OCI-LY7 (cell line): ENCODE measurements at regions not wholly inside any gene's neighbourhood (a gene's known extent, or its start where the extent isn't known, plus 50 kb on each side); places are given as distances from the start of the nearest gene placed in this dataset.

Experiments used
- BruUV-seq: library from RNA; stranded (reverse); fragments of 400-500 nt; replicated peaks from 2 replicates; lab custom pipeline; 2021; lab: Mats Ljungman, UMichigan
- CTCF ChIA-PET: fragments of 300-600 bp; sonication (Branson Sonifier 250); formaldehyde crosslinking; loops from one replicate; lab custom pipeline; 2022; ENCODE audit warnings: antibody characterized with exemption; ENCODE audit not compliant: unreplicated experiment; lab: Charles Lee
- POLR2A ChIA-PET: fragments of 300-600 bp; sonication (Branson Sonifier 250); formaldehyde crosslinking; loops from one replicate; lab custom pipeline; 2022; ENCODE audit warnings: antibody characterized with exemption; lab: Charles Lee
- DNase-seq: peaks from one replicate; pipeline ENCODE4 v3.0.0-alpha.2; 2015; ENCODE audit warnings: low spot score
- H2AFZ ChIP-seq: fragments of 200-600 bp; sonication (generic), shearing (Covaris generic); 2 replicates; pipeline ENCODE4 v1.6.1; 2014; ENCODE audit warnings: mild to moderate bottlenecking, antibody characterized with exemption, low read length, moderate library complexity
- H3K27ac ChIP-seq: fragments of 200-600 bp; sonication (generic); 2 replicates; pipeline ENCODE4 v1.5.1; 2014; ENCODE audit warnings: mixed run types, low read depth, mild to moderate bottlenecking, moderate library complexity, low read length, inconsistent platforms; ENCODE audit not compliant: poor library complexity, severe bottlenecking
- H3K36me3 ChIP-seq: fragments of 200-600 bp; sonication (generic); 2 replicates; pipeline ENCODE4 v1.6.1; 2014; ENCODE audit warnings: mild to moderate bottlenecking, antibody characterized with exemption, low read length, moderate library complexity, mixed read lengths; ENCODE audit not compliant: insufficient read depth
- H3K4me1 ChIP-seq: fragments of 200-600 bp; sonication (generic); 2 replicates; pipeline ENCODE4 v1.5.1; 2014; ENCODE audit warnings: mild to moderate bottlenecking, low read length; ENCODE audit not compliant: insufficient read depth, poor library complexity, severe bottlenecking
- H3K4me2 ChIP-seq: fragments of 200-600 bp; sonication (generic); 2 replicates; pipeline ENCODE4 v1.6.1; 2014; ENCODE audit warnings: mild to moderate bottlenecking, low read length
- H3K4me3 ChIP-seq: fragments of 200-600 bp; sonication (generic); 2 replicates; pipeline ENCODE4 v1.5.1; 2014; ENCODE audit warnings: mild to moderate bottlenecking, low read depth, low read length; ENCODE audit not compliant: poor library complexity, severe bottlenecking
- H3K79me2 ChIP-seq: fragments of 200-600 bp; sonication (generic); 2 replicates; pipeline ENCODE4 v1.6.1; 2016; ENCODE audit warnings: low read depth, mild to moderate bottlenecking, low read length, moderate library complexity, mixed read lengths; ENCODE audit not compliant: insufficient read depth
- H3K9me2 ChIP-seq: fragments of 200-600 bp; sonication (generic); 2 replicates; pipeline ENCODE4 v1.6.1; 2016; ENCODE audit warnings: mild to moderate bottlenecking, low read length, mixed read lengths; ENCODE audit not compliant: insufficient read depth
- H3K9me3 ChIP-seq: fragments of 200-600 bp; sonication (generic); 2 replicates; pipeline ENCODE4 v1.6.1; 2014; ENCODE audit warnings: mild to moderate bottlenecking, mixed run types, low read length, mixed read lengths
- H4K20me1 ChIP-seq: fragments of 200-600 bp; sonication (generic); 2 replicates; pipeline ENCODE4 v1.6.1; 2014; ENCODE audit warnings: mild to moderate bottlenecking, antibody characterized with exemption, low read length, moderate library complexity, mixed read lengths; ENCODE audit not compliant: insufficient read depth
- EZH2phosphoT487 ChIP-seq: fragments of 200-600 bp; sonication (generic); IDR thresholded peaks from 2 replicates; pipeline ENCODE4 v1.6.1; 2018; ENCODE audit warnings: low read depth, borderline replicate concordance, mild to moderate bottlenecking, mixed run types, antibody characterized with exemption, low read length, moderate library complexity, mixed read lengths
- intact Hi-C: fragments of 100-400 bp; cut with micrococcal nuclease; formaldehyde crosslinking; loops from one replicate; pipeline ENCODE4 v1.10.0; 2022; ENCODE audit not compliant: unreplicated experiment
- TF ChIP-seq, protein P1 (sequence below): fragments of 200-600 bp; sonication (generic); conservative IDR thresholded peaks from 2 replicates; pipeline ENCODE4 v1.5.1; 2014; ENCODE audit warnings: mild to moderate bottlenecking, antibody characterized with exemption, low read length, moderate library complexity, mixed read lengths

GRCh38 chr4:187212446-187213080 lies 488.9 kb upstream of the FAT1 start:
- no peaks in the 10 kb centered on the region for H4K20me1 ChIP-seq
- H3K4me3 ChIP-seq: no peak overlapping the region
- BruUV-seq: no TSS peak
- H3K79me2 ChIP-seq: no peaks in the 10 kb centered on the region
- POLR2A ChIA-PET: no interaction called here
- peak overlapping the region; percentile 55; the same call in 1 of the 2 replicates for H2AFZ ChIP-seq
- H3K4me2 ChIP-seq: no peak overlapping the region
- DNase-seq: no peak
- no peaks in the 10 kb centered on the region for H3K4me1 ChIP-seq
- H3K36me3 ChIP-seq: no peaks in the 10 kb centered on the region
- intact Hi-C loops: no loop called here
- CTCF ChIA-PET: no interaction called here
- H3K9me3 ChIP-seq: no peaks in the 10 kb centered on the region
- TF ChIP-seq EZH2phosphoT487: no peak
- TF ChIP-seq, protein P1, sequence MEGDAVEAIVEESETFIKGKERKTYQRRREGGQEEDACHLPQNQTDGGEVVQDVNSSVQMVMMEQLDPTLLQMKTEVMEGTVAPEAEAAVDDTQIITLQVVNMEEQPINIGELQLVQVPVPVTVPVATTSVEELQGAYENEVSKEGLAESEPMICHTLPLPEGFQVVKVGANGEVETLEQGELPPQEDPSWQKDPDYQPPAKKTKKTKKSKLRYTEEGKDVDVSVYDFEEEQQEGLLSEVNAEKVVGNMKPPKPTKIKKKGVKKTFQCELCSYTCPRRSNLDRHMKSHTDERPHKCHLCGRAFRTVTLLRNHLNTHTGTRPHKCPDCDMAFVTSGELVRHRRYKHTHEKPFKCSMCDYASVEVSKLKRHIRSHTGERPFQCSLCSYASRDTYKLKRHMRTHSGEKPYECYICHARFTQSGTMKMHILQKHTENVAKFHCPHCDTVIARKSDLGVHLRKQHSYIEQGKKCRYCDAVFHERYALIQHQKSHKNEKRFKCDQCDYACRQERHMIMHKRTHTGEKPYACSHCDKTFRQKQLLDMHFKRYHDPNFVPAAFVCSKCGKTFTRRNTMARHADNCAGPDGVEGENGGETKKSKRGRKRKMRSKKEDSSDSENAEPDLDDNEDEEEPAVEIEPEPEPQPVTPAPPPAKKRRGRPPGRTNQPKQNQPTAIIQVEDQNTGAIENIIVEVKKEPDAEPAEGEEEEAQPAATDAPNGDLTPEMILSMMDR: no peak
- no peak overlapping the region for H3K27ac ChIP-seq
- no peaks in the 10 kb centered on the region for H3K9me2 ChIP-seq

DNA sequence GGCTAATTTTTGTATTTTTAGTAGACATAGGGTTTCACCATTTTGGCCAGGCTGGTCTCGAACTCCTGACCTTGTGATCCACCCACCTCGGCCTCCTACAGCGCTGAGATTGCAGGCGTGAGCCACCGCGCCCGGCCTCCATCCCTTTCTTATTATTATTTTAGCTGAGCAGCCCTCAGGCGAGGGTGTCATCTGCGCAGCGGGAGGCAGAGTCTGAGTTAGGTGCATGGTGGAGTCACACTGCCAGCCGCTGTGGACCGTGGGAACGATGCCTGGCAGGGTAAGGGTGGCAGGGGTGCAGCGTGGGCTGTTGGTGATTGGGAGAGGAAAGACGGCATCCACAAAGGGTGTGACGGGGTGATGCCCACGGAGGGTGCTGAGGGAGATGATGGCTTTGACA lies 491.8 kb upstream of the FAT1 start:
- H3K4me3 ChIP-seq: no peak overlapping the region
- no peaks in the 10 kb centered on the region for H3K9me2 ChIP-seq
- BruUV-seq: no TSS peak
- no peaks in the 10 kb centered on the region for H3K79me2 ChIP-seq
- no peak for DNase-seq
- H3K4me1 ChIP-seq: no peaks in the 10 kb centered on the region
- TF ChIP-seq, protein P1: no peak
- no peak for TF ChIP-seq EZH2phosphoT487
- no peaks in the 10 kb centered on the region for H3K9me3 ChIP-seq
- no peaks in the 10 kb centered on the region for H3K36me3 ChIP-seq
- CTCF ChIA-PET: no interaction called here
- intact Hi-C loops: no loop called here
- POLR2A ChIA-PET: no interaction called here
- H3K27ac ChIP-seq: no peak overlapping the region
- no peak overlapping the region for H2AFZ ChIP-seq
- H4K20me1 ChIP-seq: no peaks in the 10 kb centered on the region
- no peak overlapping the region for H3K4me2 ChIP-seq

- Histone ChIP-seq H3K4me3 (no peak overlapping the region), H3K27ac (no peak overlapping the region), H3K9me3 (no peaks in the 10 kb centered on the region), H3K4me2 (no peak overlapping the region), H2AFZ (no peak overlapping the region), H3K79me2 (no peaks in the 10 kb centered on the region), H3K36me3 (no peaks in the 10 kb centered on the region), H4K20me1 (no peaks in the 10 kb centered on the region), H3K4me1 (no peaks in the 10 kb centered on the region), H3K9me2 (no peaks in the 10 kb centered on the region)
- no TSS peak for BruUV-seq
- CTCF ChIA-PET: no interaction called here
- POLR2A ChIA-PET: interaction anchor here (0.6 kb wide), 1 partner anchor 92 kb away, joined by 5 read pairs; no protein-coding TSS in a partner anchor
- no peak for DNase-seq
- intact Hi-C loops: no loop called here
- TF ChIP-seq, protein P1: no peak
- no peak for TF ChIP-seq EZH2phosphoT487
These were observed 495.1 kb upstream of the FAT1 start for GRCh38 chr4:187218705-187219245.
